WTC11 (cell line): ENCODE measurements at regions not wholly inside any gene's neighbourhood (a gene's known extent, or its start where the extent isn't known, plus 50 kb on each side); places are given as distances from the start of the nearest gene placed in this dataset.

Experiments
- ATAC-seq: fragments of 200-7000 bp; cut with Tn5 transposase; 2 replicates; pipeline ENCODE4 v1.10.0; 2021; ENCODE audit warnings: mild to moderate bottlenecking, moderate library complexity
- CTCF ChIA-PET: fragments of 300-600 bp; sonication (Branson Sonifier 250); formaldehyde crosslinking; loops from one replicate; lab custom pipeline; 2021; ENCODE audit warnings: antibody characterized with exemption; lab: Charles Lee
- POLR2A ChIA-PET: fragments of 350-600 bp; sonication (Branson Sonifier 250); formaldehyde crosslinking; loops from one replicate; lab custom pipeline; 2021; ENCODE audit warnings: antibody characterized with exemption; lab: Charles Lee
- DNase-seq: peaks from one replicate; pipeline ENCODE4 v3.0.0; 2021; ENCODE audit warnings: low spot score
- H3K27ac Mint-ChIP-seq: 2 replicates; pipeline ENCODE4 v1.8.0; 2021; ENCODE audit warnings: mixed read lengths
- H3K27me3 Mint-ChIP-seq: 2 replicates; pipeline ENCODE4 v1.8.0; 2021; ENCODE audit warnings: low read depth, mild to moderate bottlenecking, moderate library complexity, mixed read lengths
- H3K36me3 Mint-ChIP-seq: 2 replicates; pipeline ENCODE4 v1.8.0; 2021; ENCODE audit warnings: mixed read lengths
- H3K4me1 Mint-ChIP-seq: 2 replicates; pipeline ENCODE4 v1.8.0; 2022; ENCODE audit warnings: mixed read lengths
- H3K4me3 Mint-ChIP-seq: 2 replicates; pipeline ENCODE4 v1.8.0; 2021; ENCODE audit warnings: mild to moderate bottlenecking, moderate library complexity, mixed read lengths
- H3K9me3 Mint-ChIP-seq: 2 replicates; pipeline ENCODE4 v1.8.0; 2021; ENCODE audit warnings: mixed read lengths
- ATF1 ChIP-seq: sonication (generic); formaldehyde crosslinking; IDR thresholded peaks from 2 replicates; pipeline ENCODE4 v1.8.1; 2023; ENCODE audit warnings: mild to moderate bottlenecking, moderate library complexity, missing genetic modification reagents
- CREM ChIP-seq: sonication (generic); formaldehyde crosslinking; IDR thresholded peaks from 2 replicates; pipeline ENCODE4 v1.8.1; 2022; ENCODE audit warnings: mild to moderate bottlenecking, missing genetic modification reagents, moderate library complexity
- EMX1 ChIP-seq: fragments of 250-450 bp; sonication (Bioruptor Pico); IDR thresholded peaks from 2 replicates; pipeline ENCODE4 v1.8.0; 2021; ENCODE audit warnings: mild to moderate bottlenecking
- NR2C2 ChIP-seq: sonication (generic); formaldehyde crosslinking; IDR thresholded peaks from 2 replicates; pipeline ENCODE4 v1.8.0; 2022; ENCODE audit warnings: mild to moderate bottlenecking, missing genetic modification reagents
- PRDM15 ChIP-seq: sonication (generic); formaldehyde crosslinking; IDR thresholded peaks from 2 replicates; pipeline ENCODE4 v1.8.0; 2022; ENCODE audit warnings: missing genetic modification reagents
- ZNF219 ChIP-seq: sonication (generic); formaldehyde crosslinking; IDR thresholded peaks from 2 replicates; pipeline ENCODE4 v1.8.0; 2023; ENCODE audit warnings: missing genetic modification reagents, mild to moderate bottlenecking, borderline replicate concordance
- TF ChIP-seq, protein P1 (sequence below): fragments of 200-600 bp; IDR thresholded peaks from 2 replicates; pipeline ENCODE4 v1.8.0; 2022; ENCODE audit warnings: antibody characterized with exemption
- TF ChIP-seq, protein P2 (sequence below): sonication (generic); formaldehyde crosslinking; IDR thresholded peaks from 2 replicates; pipeline ENCODE4 v1.8.1; 2023; ENCODE audit warnings: mild to moderate bottlenecking, missing genetic modification reagents
- TF ChIP-seq, protein P3 (sequence below): sonication (generic); formaldehyde crosslinking; IDR thresholded peaks from 2 replicates; pipeline ENCODE4 v1.8.1; 2023; ENCODE audit warnings: mild to moderate bottlenecking, missing genetic modification reagents, borderline replicate concordance
- TF ChIP-seq, protein P4 (sequence below): sonication (generic); formaldehyde crosslinking; conservative IDR thresholded peaks from 2 replicates; pipeline ENCODE4 v1.8.1; 2022; ENCODE audit warnings: mild to moderate bottlenecking, missing genetic modification reagents

DNA sequence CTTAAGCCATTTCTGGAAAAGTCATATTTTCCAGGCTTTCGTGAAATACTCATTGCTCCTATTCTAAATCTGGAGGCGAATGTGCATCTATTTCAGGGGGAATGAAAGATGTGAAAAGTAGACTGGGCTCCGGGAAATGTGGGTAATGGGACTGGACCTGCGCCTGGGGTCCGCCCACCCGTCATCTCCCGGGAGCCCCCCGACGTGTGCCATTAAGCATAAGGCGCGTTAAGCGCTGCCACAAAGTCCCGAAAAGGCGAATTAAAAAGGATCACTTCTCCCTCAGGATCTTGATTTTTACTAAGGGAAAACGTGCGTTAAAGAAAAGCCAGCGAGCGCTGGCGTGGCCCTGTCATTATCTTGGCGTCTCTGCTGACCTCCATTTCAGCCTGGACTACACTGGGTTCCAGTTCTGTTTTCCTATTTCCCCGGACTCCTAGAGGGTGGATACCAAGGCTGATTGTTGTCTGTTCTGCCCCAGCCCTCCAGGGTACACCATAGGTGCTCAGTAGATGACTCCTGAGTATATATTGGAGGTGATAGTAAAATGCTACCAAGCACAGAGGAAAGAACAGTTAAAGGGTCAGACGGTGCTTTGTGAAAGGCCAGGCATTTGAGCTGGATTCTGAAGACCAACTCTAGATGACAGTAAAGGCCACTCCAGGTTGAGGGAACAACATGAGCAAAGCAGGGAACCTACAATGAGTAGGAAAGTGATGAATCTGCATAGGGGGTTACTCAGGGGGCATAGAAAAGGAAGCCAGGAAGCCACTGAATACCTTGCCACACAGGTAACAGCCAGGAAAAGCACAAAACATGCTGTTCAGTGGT, 89.2 kb upstream of the ARID1B start:
- peak; percentile 81 for ATAC-seq
- H3K4me1 Mint-ChIP-seq, result peaks cover 28% of the 10 kb centered on the region
- CTCF ChIA-PET, result no interaction called here
- H3K4me3 Mint-ChIP-seq, result peak overlapping the region; percentile 85
- no peaks in the 10 kb centered on the region for H3K36me3 Mint-ChIP-seq
- DNase-seq, result peak; percentile 18
- no peaks in the 10 kb centered on the region for H3K9me3 Mint-ChIP-seq
- POLR2A ChIA-PET, result no interaction called here
- H3K27ac Mint-ChIP-seq, result peak overlapping the region; percentile 60
- TF ChIP-seq, protein P1, sequence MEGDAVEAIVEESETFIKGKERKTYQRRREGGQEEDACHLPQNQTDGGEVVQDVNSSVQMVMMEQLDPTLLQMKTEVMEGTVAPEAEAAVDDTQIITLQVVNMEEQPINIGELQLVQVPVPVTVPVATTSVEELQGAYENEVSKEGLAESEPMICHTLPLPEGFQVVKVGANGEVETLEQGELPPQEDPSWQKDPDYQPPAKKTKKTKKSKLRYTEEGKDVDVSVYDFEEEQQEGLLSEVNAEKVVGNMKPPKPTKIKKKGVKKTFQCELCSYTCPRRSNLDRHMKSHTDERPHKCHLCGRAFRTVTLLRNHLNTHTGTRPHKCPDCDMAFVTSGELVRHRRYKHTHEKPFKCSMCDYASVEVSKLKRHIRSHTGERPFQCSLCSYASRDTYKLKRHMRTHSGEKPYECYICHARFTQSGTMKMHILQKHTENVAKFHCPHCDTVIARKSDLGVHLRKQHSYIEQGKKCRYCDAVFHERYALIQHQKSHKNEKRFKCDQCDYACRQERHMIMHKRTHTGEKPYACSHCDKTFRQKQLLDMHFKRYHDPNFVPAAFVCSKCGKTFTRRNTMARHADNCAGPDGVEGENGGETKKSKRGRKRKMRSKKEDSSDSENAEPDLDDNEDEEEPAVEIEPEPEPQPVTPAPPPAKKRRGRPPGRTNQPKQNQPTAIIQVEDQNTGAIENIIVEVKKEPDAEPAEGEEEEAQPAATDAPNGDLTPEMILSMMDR, result no peak
- TF ChIP-seq, protein P2, sequence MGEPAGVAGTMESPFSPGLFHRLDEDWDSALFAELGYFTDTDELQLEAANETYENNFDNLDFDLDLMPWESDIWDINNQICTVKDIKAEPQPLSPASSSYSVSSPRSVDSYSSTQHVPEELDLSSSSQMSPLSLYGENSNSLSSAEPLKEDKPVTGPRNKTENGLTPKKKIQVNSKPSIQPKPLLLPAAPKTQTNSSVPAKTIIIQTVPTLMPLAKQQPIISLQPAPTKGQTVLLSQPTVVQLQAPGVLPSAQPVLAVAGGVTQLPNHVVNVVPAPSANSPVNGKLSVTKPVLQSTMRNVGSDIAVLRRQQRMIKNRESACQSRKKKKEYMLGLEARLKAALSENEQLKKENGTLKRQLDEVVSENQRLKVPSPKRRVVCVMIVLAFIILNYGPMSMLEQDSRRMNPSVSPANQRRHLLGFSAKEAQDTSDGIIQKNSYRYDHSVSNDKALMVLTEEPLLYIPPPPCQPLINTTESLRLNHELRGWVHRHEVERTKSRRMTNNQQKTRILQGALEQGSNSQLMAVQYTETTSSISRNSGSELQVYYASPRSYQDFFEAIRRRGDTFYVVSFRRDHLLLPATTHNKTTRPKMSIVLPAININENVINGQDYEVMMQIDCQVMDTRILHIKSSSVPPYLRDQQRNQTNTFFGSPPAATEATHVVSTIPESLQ (CRISPR knock-in tag), result no peak
- TF ChIP-seq, protein P3, sequence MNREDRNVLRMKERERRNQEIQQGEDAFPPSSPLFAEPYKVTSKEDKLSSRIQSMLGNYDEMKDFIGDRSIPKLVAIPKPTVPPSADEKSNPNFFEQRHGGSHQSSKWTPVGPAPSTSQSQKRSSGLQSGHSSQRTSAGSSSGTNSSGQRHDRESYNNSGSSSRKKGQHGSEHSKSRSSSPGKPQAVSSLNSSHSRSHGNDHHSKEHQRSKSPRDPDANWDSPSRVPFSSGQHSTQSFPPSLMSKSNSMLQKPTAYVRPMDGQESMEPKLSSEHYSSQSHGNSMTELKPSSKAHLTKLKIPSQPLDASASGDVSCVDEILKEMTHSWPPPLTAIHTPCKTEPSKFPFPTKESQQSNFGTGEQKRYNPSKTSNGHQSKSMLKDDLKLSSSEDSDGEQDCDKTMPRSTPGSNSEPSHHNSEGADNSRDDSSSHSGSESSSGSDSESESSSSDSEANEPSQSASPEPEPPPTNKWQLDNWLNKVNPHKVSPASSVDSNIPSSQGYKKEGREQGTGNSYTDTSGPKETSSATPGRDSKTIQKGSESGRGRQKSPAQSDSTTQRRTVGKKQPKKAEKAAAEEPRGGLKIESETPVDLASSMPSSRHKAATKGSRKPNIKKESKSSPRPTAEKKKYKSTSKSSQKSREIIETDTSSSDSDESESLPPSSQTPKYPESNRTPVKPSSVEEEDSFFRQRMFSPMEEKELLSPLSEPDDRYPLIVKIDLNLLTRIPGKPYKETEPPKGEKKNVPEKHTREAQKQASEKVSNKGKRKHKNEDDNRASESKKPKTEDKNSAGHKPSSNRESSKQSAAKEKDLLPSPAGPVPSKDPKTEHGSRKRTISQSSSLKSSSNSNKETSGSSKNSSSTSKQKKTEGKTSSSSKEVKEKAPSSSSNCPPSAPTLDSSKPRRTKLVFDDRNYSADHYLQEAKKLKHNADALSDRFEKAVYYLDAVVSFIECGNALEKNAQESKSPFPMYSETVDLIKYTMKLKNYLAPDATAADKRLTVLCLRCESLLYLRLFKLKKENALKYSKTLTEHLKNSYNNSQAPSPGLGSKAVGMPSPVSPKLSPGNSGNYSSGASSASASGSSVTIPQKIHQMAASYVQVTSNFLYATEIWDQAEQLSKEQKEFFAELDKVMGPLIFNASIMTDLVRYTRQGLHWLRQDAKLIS (CRISPR knock-in tag), result no peak
- TF ChIP-seq ZNF219 (CRISPR knock-in tag), result no peak
- TF ChIP-seq, protein P4, sequence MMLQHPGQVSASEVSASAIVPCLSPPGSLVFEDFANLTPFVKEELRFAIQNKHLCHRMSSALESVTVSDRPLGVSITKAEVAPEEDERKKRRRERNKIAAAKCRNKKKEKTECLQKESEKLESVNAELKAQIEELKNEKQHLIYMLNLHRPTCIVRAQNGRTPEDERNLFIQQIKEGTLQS (CRISPR knock-in tag), result no peak
- peak; percentile 91 for TF ChIP-seq PRDM15 (CRISPR knock-in tag)
- peaks cover 4% of the 10 kb centered on the region for H3K27me3 Mint-ChIP-seq

- CTCF ChIA-PET, result interaction anchor here (0.6 to 1.4 kb wide), 3 partner anchors 66 to 452 kb away, joined by 3 to 5 read pairs (median 4); no protein-coding TSS in a partner anchor
- POLR2A ChIA-PET, result no interaction called here
Observed at GRCh38 chr6:156686995-156687788, 90.0 kb upstream of the ARID1B start.

More at GRCh38 chr6:156686995-156687788, 90.0 kb upstream of the ARID1B start:
- H3K27ac Mint-ChIP-seq, result peak overlapping the region; percentile 97
- ATAC-seq (peak; percentile 60), DNase-seq (peak; percentile 55)
- H3K9me3 Mint-ChIP-seq, result no peaks in the 10 kb centered on the region
- H3K4me3 Mint-ChIP-seq, result peak overlapping the region; percentile 85
- H3K36me3 Mint-ChIP-seq, result no peaks in the 10 kb centered on the region
- peaks cover 4% of the 10 kb centered on the region for H3K27me3 Mint-ChIP-seq
- peaks cover 28% of the 10 kb centered on the region for H3K4me1 Mint-ChIP-seq
- no peak for TF ChIP-seq EMX1 (CRISPR knock-in tag)
- TF ChIP-seq CREM (CRISPR knock-in tag), result peak; percentile 44; the same call in 1 of the 2 replicates
- no peak for TF ChIP-seq NR2C2 (CRISPR knock-in tag)
- TF ChIP-seq ATF1 (CRISPR knock-in tag), result 0 out of 2 replicates have a peak, but pooled peaks have one; percentile 48
- peak; percentile 92 for TF ChIP-seq PRDM15 (CRISPR knock-in tag)
- TF ChIP-seq, all 79 proteins: peak for 3
